GM12892 (cell line): ENCODE measurements at regions not wholly inside any gene's neighbourhood (a gene's known extent, or its start where the extent isn't known, plus 50 kb on each side); places are given as distances from the start of the nearest gene placed in this dataset.

ENCODE experiments used
- POLR2A ChIP-seq: IDR thresholded peaks from 2 replicates; pipeline ENCODE4 v1.6.1; 2011; ENCODE audit warnings: low read depth, low read length, control low read depth
- POLR2AphosphoS5 ChIP-seq: IDR thresholded peaks from 2 replicates; pipeline ENCODE4 v1.6.1; 2011; ENCODE audit warnings: low read depth, low read length, control low read depth

DNA sequence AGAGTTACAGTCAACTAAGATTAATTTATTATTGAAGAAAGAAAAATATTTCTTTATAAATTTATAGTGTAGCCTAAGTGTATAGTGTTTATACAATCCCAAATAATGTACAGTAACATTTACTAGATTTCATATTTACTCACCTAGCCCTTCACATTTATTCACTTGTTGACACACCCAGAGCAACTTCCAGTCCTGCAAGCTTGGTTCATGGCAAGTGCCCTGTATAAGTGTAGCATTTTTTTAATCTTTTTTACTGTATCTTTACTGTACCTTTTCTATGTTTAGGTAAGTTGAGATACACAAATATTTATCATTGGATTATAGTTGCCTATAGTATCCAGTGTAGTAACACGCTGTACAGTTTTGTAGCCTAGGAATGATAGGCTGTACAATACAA is 119.9 kb downstream of the SPATA31D1 start:
- TF ChIP-seq POLR2A (no peak), POLR2AphosphoS5 (no peak)
